Loucy (cell line): ENCODE measurements at regions not wholly inside any gene's neighbourhood (a gene's known extent, or its start where the extent isn't known, plus 50 kb on each side); places are given as distances from the start of the nearest gene placed in this dataset.

Experiments used
- H2AFZ ChIP-seq: fragments of 200-600 bp; sonication (generic); 2 replicates; pipeline ENCODE4 v1.6.0; 2016; ENCODE audit warnings: antibody characterized with exemption, mild to moderate bottlenecking, low read length, moderate library complexity
- H3F3A ChIP-seq: fragments of 200-600 bp; 2 replicates; pipeline ENCODE4 v1.6.0; 2016; ENCODE audit warnings: antibody characterized with exemption, low read depth, mild to moderate bottlenecking
- H3K27me3 ChIP-seq: fragments of 200-600 bp; sonication (generic); 2 replicates; pipeline ENCODE4 v1.6.1; 2014; ENCODE audit warnings: low read length, mild to moderate bottlenecking; ENCODE audit not compliant: insufficient read depth, poor library complexity, severe bottlenecking
- H3K36me3 ChIP-seq: fragments of 200-600 bp; sonication (generic); 2 replicates; pipeline ENCODE4 v1.6.1; 2016; ENCODE audit warnings: low read length; ENCODE audit not compliant: insufficient read depth
- H3K4me1 ChIP-seq: fragments of 200-600 bp; sonication (generic); 2 replicates; pipeline ENCODE4 v1.5.1; 2014; ENCODE audit warnings: low read length, mild to moderate bottlenecking; ENCODE audit not compliant: insufficient read depth, poor library complexity, severe bottlenecking
- H3K4me2 ChIP-seq: fragments of 200-600 bp; sonication (generic); 2 replicates; pipeline ENCODE4 v1.6.0; 2014; ENCODE audit warnings: antibody characterized with exemption, low read length, low read depth, mild to moderate bottlenecking; ENCODE audit not compliant: poor library complexity, severe bottlenecking
- H3K4me3 ChIP-seq: fragments of 200-600 bp; sonication (generic); 2 replicates; pipeline ENCODE4 v1.5.1; 2014; ENCODE audit warnings: low read length, mild to moderate bottlenecking, mixed read lengths; ENCODE audit not compliant: poor library complexity, severe bottlenecking
- H3K79me2 ChIP-seq: fragments of 200-600 bp; sonication (generic); 2 replicates; pipeline ENCODE4 v1.6.1; 2014; ENCODE audit warnings: low read length; ENCODE audit not compliant: insufficient read depth
- H3K9ac ChIP-seq: fragments of 200-600 bp; sonication (generic); 2 replicates; pipeline ENCODE4 v1.6.0; 2014; ENCODE audit warnings: mild to moderate bottlenecking, low read depth, low read length, moderate library complexity; ENCODE audit not compliant: poor library complexity, severe bottlenecking
- H3K9me2 ChIP-seq: fragments of 200-600 bp; sonication (generic); replicated peaks from 2 replicates; pipeline ENCODE4 v1.6.1; 2016; ENCODE audit warnings: low read depth, low read length, mixed read lengths
- H3K9me3 ChIP-seq: fragments of 200-600 bp; sonication (generic); 2 replicates; pipeline ENCODE4 v1.6.1; 2014; ENCODE audit warnings: mild to moderate bottlenecking, antibody characterized with exemption, low read length, low read depth; ENCODE audit not compliant: insufficient read depth
- H4K20me1 ChIP-seq: fragments of 200-600 bp; sonication (generic); 2 replicates; pipeline ENCODE4 v1.6.0; 2014; ENCODE audit warnings: antibody characterized with exemption, low read length, mild to moderate bottlenecking; ENCODE audit not compliant: insufficient read depth, poor library complexity, severe bottlenecking
- EZH2phosphoT487 ChIP-seq: fragments of 200-600 bp; IDR thresholded peaks from 2 replicates; pipeline ENCODE4 v1.6.1; 2018; ENCODE audit warnings: antibody characterized with exemption, mild to moderate bottlenecking, moderate library complexity, borderline replicate concordance
- TF ChIP-seq, protein P1 (sequence below): fragments of 200-600 bp; sonication (generic); conservative IDR thresholded peaks from 2 replicates; pipeline ENCODE4 v1.5.1; 2014; ENCODE audit warnings: mild to moderate bottlenecking, antibody characterized with exemption, low read length

DNA sequence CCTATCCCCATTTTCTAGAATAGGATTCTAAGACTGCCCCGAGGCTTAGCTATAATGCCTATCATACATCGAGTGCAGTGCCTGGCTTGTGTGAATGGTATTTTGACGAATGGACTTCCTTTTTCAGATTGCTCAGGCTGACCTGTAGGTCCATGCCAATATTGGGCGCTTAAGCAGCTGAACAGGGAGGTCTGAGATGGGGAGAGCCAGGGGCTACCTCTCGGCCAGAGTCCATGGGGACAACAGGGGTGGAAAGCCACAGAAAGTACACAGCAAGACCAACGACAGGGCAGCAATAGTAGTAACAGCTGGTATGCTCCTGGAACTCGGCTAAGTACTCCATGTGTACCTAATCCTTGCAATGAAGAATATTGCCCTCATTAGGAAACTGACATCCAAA, 91.7 kb upstream of the WSCD1 start:
- H3K4me2 ChIP-seq = no peak overlapping the region
- H3K79me2 ChIP-seq = no peaks in the 10 kb centered on the region
- H3K9me2 ChIP-seq = no peaks in the 10 kb centered on the region
- H3K27me3 ChIP-seq = no peaks in the 10 kb centered on the region
- no peak overlapping the region for H3K9ac ChIP-seq
- H3K4me3 ChIP-seq = no peak overlapping the region
- no peaks in the 10 kb centered on the region for H3F3A ChIP-seq
- H3K36me3 ChIP-seq = no peaks in the 10 kb centered on the region
- TF ChIP-seq, protein P1, sequence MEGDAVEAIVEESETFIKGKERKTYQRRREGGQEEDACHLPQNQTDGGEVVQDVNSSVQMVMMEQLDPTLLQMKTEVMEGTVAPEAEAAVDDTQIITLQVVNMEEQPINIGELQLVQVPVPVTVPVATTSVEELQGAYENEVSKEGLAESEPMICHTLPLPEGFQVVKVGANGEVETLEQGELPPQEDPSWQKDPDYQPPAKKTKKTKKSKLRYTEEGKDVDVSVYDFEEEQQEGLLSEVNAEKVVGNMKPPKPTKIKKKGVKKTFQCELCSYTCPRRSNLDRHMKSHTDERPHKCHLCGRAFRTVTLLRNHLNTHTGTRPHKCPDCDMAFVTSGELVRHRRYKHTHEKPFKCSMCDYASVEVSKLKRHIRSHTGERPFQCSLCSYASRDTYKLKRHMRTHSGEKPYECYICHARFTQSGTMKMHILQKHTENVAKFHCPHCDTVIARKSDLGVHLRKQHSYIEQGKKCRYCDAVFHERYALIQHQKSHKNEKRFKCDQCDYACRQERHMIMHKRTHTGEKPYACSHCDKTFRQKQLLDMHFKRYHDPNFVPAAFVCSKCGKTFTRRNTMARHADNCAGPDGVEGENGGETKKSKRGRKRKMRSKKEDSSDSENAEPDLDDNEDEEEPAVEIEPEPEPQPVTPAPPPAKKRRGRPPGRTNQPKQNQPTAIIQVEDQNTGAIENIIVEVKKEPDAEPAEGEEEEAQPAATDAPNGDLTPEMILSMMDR = no peak
- TF ChIP-seq EZH2phosphoT487 = no peak
- H3K4me1 ChIP-seq = no peaks in the 10 kb centered on the region
- no peaks in the 10 kb centered on the region for H4K20me1 ChIP-seq
- H2AFZ ChIP-seq = no peak overlapping the region
- H3K9me3 ChIP-seq = peaks cover 6% of the 10 kb centered on the region; the same call in 1 of the 2 replicates

- Histone ChIP-seq H3K4me3 (no peak overlapping the region), H3K79me2 (no peaks in the 10 kb centered on the region), H3K4me1 (no peaks in the 10 kb centered on the region), H2AFZ (no peak overlapping the region), H3K27me3 (no peaks in the 10 kb centered on the region), H4K20me1 (no peaks in the 10 kb centered on the region), H3K36me3 (no peaks in the 10 kb centered on the region), H3K9ac (no peak overlapping the region), H3K9me3 (no peaks in the 10 kb centered on the region; the same call in 1 of the 2 replicates), H3K4me2 (no peak overlapping the region), H3F3A (no peaks in the 10 kb centered on the region), H3K9me2 (no peaks in the 10 kb centered on the region)
- TF ChIP-seq, protein P1 = no peak
- TF ChIP-seq EZH2phosphoT487 = no peak
These were observed 89.2 kb upstream of the WSCD1 start for GRCh38 chr17:5980941-5981340.

DNA sequence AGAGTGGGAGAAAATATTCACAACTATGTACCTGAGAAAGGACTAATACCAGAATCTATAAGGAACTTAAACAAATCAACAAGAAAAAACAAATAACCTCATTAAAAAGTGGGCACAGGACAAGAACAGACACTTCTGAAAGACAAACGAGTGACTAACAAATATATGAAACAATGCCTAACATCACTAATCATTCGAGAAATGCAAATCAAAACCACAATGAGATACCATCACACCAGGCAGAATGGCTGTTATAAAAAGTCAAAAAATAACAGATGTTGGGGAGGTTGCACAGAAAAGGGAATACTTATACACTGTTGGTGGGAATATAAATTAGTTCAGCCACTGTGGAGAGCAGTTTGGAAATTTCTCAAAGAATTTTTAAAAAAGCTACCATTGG, 83.5 kb upstream of the WSCD1 start:
- no peaks in the 10 kb centered on the region for H4K20me1 ChIP-seq
- no peak overlapping the region for H3K4me2 ChIP-seq
- no peak overlapping the region for H3K9ac ChIP-seq
- no peaks in the 10 kb centered on the region for H3F3A ChIP-seq
- no peak overlapping the region for H2AFZ ChIP-seq
- no peak overlapping the region for H3K4me3 ChIP-seq
- no peak for TF ChIP-seq EZH2phosphoT487
- TF ChIP-seq, protein P1 = no peak
- no peaks in the 10 kb centered on the region for H3K4me1 ChIP-seq
- H3K79me2 ChIP-seq = no peaks in the 10 kb centered on the region
- H3K27me3 ChIP-seq = no peaks in the 10 kb centered on the region
- no peaks in the 10 kb centered on the region for H3K9me3 ChIP-seq
- H3K36me3 ChIP-seq = no peaks in the 10 kb centered on the region
- H3K9me2 ChIP-seq = no peaks in the 10 kb centered on the region
